Right forelimb (tissue), 1 donor: ENCODE measurements at regions not wholly inside any gene's neighbourhood (a gene's known extent, or its start where the extent isn't known, plus 50 kb on each side); places are given as distances from the start of the nearest gene placed in this dataset.

Source experiments
- DNase-seq: peaks from one replicate; pipeline ENCODE4 v3.0.0-alpha.2; 2018

DNA sequence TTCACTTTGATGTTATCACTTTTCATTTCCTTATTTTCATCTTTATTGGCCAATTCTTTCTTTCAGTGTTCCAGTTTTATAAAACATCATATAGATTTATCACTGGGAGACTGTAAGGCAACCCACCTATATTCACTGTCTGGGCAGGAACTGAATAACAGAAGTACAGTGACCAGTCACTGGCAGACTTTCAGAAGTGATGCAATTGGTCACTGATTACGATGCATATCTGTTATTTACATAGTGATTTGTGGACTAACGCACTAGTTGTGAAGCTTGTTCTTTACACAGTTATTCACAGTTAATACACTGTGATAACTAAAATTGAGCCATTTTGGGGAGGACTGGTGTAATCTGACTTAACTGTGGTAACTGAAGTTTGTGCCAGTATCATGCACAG is 190.2 kb upstream of the DPH6 start:
- DNase-seq: no peak

DNA sequence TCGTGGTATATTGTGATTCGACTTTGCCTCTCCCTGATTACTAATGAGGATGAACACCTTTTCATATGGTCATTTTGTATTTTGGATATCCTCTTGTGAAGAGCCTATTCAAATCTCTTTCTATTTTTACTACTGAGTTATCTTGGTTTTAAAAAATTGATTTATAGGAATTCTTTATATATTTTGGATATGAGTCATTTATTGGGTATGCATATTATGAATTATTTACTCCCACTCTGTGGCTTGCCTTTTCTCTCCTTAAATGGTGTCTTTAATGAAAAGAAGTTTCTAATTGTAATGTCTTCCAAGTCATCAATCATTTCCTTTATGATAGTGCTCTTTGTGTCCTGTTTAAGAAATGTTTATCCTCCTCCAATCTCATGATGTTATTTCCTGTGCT is 191.5 kb upstream of the DPH6 start:
- DNase-seq: no peak

DNA sequence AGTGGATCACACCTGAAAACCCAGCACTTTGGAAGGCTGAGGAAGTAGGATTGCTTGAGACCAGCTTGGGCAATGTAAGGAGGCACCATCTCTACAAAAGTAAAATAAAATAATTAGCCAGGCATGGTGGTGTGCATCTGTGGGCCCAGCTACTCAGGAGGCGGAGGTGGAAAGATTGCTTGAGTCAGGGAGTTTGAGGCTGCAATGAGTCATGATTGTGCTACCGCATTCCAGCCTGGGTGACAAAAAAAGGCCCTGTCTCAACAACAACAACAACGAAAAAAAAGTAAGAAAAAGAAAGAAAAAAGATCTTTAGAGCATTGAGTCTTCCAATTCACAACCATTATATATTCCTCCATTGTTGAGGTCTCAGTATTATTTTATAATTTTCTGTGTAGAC is 192.4 kb upstream of the DPH6 start:
- DNase-seq: no peak

DNA sequence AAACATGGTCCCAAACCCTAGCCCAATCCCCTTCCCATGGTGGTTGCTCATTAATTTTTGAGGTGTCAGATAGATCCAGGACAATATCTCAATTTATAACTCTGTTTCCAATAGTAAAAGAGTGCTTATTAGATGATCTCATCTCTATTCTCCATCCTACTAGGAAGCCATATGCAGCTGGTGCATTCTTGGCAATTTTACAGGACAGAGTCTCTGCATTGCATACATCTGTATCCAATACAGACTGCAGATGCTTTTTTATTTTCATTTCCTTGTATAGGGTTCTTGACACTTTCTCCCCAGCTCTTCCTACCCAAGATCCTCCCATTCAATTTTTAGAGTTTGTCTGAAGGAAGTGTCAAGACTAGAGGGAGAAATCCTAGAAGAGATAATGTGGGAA is 194.8 kb upstream of the DPH6 start:
- DNase-seq: no peak

DNA sequence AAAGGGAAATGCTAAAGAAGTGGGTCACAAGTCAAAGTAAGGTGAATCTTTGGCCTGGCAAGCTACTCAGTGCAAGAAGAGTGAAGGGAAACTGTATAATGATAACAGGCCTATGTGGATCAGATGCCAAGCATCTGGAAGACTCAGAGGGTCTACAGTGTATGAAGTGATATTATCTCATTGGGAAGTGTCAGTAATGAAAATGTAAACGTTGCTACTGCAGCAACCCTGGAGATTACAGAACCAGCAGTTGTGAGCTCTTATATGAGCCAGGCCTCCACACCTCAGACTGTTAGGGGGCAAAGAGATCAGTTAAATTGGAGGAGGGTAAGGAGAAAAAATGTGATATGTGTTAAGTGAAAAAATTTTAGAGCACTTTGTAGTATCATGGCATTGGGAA is 195.4 kb upstream of the DPH6 start:
- DNase-seq: no peak

DNA sequence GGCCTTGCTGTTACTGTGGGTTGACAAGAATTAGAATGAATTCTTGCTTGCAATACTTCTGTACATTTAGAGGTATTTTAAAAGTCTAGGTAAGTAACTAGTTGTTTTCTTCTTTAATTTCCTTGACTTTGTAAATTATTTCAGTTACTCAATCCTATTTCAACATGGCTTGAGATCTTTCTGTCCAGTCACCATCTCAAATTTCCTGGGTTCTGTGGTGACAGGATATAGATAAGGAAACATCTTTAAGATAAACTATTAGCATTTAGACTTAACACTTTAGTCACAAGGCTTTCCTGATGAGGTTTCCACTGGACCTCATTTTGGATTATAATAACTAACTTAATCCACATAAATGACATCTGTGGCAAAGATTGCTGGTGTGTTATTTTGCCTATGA is 195.9 kb upstream of the DPH6 start:
- no peak for DNase-seq

DNA sequence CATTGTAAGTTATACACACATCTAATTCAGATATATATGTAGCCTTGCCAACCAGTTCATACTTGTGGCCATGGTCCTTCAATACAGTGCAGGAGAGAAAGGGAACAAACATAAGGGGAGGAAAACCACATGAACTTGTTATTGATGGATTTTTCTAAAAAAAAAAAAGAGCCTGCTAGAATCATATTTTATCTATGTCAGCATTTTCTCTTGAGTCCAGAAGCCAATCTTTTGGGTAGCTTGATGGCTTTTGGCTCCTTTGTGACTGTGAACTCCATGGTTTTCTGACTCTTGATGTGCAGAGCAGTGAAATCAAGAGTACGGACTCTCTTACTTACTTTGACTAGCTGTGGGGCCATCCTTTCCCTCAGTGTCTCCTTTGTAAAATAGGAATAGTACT is 197.4 kb upstream of the DPH6 start:
- no peak for DNase-seq

DNA sequence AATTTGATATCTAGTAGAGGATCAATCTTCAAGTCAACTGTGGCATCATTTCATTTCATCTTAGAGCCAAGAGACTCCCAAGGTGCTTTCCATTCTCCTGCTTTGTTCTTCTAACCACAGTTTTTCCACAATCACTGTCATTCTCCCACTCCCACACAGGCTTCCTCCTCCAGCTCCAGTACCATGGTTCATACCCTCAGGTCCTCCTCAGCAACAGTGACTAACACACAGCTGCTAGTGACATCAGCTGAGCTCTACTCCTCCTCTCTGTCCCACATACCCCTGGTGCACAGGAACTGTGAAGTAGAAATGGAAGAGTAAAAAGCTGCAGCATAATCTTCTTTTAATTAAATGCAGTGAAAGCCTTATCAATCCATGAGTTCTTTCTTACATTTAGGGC is 200.2 kb upstream of the DPH6 start:
- no peak for DNase-seq

DNA sequence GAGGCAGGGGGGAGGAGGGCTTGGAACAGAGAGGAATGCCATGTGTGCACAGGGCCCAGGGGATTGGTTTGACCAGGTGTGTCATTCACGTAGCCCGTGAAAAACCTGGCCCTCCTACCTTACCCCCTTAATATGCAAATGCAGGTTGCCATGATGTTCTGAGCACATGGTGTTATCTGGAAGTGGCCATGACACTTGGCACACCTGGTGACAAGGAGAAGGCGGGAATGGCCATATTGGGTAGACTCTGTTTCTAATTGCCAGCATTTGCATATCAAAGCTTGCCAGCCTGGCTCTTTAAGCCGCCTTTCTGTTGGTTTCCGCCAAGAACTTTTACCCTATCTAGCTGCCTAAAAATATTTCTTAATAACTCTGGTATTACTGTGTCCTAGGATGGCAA is 202.1 kb upstream of the DPH6 start:
- DNase-seq: no peak

DNA sequence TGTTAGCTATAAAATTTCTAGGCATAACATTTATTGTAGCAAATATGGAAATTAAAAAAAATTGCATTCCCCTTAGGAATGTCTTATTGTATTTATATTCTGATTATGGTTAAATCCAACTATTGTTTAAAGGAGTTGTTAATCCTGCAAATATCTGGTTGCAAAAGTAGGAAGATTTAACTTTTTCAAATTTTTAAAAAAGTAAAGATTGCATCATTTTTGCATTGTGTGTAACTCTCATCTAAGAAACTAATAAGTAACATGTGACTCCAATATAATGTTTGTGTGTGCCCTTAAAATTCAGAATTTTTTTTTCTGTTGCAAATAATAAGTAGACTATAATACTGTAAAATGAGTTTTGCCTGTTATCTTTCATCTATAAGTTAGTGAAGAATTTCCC is 204.1 kb upstream of the DPH6 start:
- DNase-seq: no peak

DNA sequence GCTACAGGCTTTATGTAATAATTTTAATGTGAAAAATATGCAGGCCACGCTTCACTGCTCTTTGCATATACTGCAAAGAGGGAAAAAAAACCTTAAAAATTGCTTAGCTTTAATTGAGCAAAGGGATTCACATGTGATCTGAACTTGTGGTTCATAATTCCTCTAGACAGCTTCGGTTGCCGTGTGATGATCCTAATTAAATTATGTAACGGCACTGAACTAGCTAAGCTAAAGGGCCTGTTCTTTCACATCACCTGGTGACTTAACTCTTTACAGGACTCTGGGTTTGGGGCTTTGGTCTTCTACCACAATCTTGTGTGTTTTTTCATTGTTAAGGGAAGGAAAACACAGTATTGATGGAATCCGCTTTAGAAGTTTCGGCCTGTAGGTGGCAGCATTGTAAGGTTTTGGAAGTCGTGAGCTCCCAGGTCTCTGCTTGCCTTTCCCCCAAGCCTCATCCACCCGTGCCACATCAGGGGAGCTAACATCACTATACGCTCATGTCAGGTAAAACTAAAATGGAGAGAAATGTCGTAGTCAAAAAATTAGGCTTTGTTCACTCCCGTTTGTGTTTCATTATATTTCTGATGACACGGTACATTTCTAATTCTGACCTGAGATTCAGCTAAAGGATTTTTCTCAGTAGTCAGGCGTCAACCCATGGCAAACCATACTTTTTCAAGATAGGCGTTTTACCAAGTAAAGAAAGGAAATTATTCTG is 205.6 kb upstream of the DPH6 start:
- peak; percentile 79 for DNase-seq

DNA sequence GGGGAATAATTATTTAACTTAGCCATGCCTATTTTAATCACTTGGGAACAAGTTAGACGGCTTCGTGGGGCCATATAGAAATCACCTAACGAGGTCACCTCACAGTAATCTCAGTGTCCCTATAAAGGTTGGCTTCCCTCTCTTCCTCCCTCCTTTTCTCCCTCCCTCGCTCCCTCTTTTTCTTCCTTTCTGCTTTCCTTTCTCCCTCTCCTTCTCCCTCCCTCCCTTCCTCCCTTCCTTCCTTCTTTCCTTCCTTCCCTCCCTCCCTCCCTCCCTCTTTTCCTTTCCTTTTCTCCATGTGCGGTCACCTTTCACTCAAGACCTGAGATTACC is 206.1 kb upstream of the DPH6 start:
- no peak for DNase-seq

DNA sequence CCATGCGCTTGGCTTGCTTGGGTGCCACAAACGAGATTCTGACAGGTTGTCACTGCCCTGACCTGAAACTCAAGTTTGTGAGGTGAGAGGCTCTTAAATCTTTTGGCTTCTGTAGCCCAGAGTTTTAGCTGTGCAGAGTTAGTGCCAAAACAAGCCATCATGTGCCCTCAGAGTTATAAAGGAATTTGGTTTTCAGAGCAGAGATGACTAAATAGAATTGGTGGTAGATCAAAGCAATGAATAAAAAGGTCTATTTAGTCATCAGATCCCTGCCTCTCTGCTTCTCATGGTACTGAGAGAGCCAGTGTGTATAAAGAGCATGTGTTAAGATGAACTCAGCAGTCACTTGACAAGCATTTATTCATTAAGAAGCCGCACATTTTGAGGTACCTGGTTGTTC is 207.5 kb upstream of the DPH6 start:
- DNase-seq: no peak

DNA sequence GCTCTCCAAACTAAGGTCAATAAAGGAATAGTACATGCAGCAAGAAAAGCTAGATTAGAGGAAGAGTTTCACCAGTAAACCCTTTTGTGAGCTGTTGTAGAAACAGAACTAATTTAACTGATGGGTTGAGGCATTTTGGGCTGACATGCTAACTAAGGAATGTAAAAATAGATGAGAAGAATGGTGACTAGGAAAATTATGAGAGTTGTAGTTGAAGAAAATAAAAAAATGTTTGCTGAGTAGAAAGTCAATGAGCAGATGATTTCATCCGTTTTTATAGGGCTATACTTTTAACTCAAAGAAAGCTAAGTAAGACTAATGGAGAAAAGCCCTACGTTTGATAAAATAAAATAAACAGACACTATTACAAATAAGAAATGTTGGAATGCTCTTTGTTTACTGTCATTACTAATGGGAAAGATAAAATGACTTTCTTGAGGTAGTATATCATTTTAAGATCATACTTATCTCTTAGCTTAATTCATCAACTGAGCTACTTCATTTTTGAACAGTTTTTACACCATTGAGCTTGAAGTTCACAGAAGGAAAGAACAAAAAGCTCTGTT is 209.4 kb upstream of the DPH6 start:
- DNase-seq: no peak

DNA sequence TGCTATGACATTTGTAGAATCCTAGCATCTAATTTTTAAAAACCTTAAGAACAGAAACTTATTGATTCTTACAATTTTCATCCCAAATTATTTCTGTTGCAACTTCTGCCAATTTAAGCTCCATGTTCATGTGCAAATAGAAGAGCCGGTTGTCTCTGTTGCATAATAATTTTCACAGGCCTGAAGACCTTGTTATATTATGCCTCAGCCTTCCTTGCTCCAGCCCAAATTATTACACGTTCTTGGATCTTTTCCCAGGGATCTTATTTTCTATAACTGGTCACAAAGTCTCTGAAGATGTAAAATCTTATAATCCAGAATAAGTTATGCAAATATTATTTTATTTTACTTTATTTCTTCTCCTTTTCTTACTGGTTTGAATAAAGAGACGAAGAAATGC is 210.7 kb upstream of the DPH6 start:
- DNase-seq: no peak

DNA sequence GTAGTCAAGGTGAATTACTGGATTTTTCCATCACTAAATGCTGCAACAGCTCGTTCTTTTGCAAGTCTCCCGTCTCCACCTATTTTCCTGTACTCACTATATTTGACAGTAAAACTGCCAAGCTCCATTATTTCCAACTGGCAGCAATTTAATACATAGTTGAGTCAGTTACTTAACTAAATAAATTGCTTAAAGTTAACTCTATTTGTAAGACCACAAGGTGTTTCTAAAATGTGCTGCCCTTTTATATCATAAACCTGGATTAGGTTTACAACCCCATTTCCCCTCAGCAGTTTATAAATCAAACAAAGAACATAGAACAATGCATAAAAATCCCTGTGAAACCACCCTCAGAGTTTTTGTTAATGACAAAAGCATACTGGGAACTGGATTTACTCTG is 211.4 kb upstream of the DPH6 start:
- DNase-seq: no peak

DNA sequence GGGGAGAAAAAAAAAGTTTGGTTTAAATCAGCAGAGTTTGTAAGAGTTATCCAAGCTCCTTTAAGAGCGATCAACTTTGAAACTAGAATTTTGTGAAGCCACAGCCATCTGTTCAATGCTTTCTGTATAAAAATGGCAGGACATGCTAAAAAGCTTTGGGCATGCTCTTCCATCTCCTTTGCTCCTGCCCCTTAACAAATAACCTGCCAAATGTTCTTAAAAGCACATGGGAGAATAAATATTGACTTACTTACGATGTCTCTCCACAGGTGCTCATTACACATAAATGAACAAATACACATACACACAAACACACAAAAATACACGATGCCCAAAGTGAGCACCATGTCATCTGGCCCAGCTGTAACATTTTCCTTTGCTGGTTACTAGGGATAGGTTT is 211.8 kb upstream of the DPH6 start:
- no peak for DNase-seq

DNA sequence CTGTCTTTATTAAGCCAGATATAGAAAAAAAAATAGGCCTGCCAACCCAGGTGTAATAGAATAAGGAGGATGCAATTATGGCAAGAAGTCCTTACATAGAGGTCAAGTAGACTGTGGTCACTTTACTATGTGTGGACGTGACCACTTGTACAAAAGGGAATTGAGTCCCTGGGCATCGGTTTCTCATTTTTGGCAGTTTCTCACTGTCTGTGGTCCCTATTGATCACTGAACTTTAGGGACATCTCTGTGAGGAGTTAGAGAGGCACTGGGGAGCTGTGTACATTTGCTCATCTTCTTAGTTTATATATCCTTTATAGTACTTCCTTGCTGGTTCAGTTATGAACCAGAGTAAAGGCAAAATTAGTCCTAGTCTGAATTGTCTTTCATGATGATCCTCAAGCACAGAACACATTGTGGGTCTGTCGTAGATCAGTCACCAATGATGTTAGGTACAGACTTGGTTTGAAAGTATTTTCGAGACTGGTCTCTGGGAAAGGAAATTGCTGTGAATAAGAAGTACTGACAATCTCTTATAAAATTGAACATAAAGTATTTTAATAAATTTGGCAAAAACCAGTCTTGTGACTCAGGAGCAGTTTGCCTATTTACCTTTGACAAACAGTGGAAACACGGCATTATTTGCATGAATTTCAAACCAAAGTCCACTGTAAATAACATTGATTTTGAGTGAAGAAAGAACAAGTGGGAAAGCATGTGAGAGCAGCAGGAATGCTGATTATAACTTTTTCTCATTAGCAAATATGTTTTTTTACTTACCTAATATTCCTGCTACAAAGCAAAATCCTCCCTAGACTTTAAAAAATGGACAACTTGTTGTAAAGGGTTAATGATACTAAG is 218.9 kb upstream of the DPH6 start:
- DNase-seq: no peak

DNA sequence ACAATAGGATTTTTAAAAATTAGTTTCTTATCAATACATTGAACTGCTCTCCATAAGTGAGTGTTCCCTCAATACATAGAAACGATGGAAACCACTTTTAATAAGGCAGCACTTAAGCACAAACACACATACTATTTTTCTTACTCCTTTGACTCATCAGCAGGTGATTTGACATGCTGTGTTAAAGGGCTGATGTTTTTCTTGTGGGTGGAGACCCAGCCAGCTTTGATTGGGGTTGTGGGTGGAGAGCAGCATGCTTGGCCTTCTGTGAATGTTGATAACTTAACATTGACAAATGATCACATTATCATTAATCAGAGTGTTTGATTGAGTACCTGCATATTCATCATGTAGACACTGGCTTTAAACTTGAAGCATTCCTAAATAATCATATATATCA is 223.0 kb upstream of the DPH6 start:
- no peak for DNase-seq

DNA sequence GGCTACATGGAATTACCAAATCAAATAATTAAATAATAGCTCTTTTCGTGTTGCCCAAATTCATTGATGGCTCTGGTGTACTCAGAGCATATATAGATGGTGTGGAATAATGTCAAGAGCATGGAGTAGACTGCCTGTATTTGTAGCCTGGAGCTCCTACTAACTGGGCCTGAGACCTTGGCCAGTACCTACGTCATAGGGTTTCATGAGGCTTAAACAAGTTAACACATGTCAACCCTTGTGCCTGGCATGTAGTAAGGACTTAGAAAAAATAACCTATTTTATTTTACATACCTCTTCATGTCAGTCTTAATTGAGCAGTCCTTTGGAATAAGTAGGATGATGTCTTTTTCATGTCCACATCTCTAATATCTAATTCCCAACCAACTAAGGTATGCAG is 223.7 kb upstream of the DPH6 start:
- no peak for DNase-seq

DNA sequence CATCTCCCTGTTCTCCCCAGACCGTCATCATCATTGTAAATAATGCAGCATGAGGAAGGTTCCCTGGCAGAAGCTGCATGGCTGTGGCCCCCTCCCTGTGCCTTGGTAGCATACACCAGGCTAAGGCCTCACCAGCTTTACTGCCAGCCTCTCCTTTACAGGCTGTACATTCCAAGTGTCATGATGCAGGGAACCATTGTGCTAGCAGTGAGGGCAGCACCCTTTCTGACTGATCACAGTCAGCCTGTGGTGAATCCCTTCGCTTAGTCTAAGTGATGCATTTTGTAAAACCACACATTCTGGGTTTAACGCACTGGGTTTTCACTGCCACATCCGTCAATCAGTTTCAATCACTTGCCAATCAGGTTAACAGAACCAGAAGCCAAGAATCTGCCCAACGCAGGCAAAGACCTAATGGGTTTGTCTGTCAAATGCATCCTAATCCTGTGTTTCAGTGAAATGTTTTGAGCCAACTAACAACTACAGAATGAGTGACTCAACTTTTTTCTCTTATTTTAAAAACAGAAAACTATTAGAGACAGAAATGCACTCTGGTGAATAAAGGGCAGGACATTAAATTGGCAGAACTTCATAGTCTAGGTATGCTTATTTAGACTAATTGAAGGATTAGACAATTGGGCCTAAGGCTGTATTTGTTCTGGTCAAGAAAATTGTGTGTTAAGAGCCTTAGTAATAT is 225.9 kb upstream of the DPH6 start:
- no peak for DNase-seq

DNA sequence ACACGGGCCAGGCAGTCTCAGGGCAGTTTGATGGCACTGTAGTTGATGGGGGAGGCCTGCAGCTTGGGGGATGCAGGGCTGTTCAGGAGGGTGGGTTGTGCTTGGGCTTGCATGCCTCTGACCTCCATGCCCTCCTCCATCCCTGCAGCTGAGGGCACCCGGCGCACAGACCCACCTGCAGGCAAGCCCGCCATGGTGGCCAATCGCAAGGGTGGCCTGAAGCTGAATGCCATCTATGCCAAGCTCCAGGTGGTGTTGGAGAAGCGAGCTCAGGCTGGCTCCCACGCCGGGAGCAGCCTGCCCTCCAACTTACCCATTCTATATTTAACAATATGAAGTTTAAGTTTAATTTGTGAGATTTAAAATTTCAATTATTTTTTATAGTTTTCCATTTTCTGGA is 228.7 kb upstream of the DPH6 start:
- DNase-seq: no peak

DNA sequence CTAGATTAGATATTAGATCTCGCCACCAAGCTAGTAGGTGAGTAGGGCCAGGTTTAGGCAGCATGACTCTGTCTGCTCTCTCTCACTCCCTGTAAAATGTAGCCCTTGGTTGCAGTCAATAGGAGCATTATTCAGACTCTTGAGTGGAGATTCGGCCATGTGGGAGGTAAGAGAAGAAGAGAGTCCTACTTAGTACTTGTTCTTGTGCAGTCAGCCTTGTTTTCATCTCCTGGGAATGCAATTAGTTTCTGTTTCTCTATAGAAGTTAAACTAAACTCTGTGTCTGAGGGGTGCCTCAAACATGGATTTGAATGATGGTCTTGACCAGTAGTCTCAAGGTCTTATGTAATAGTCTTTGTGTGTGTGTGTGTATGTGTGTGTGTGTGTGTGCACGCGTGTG is 229.5 kb upstream of the DPH6 start:
- no peak for DNase-seq

DNA sequence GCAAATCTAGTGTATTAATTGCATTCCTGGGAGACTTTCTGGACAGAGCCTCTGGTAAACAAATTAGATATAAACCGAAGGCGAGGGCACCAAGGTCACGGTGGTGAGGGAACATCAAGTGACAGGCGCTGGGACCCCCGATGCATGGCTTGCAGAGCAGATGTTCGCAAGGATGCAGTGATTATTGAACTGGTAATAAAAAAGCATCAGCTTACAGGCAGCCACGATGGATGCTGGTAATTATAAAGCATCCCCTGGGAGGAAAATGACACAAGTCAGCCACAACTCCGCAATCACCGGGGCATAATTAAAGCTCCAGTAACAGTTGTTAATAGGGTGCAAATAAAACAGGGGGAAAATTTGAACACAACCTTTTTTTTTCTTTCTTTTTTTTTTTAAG is 231.1 kb upstream of the DPH6 start:
- DNase-seq: no peak
